CD4-positive, alpha-beta memory T cell (primary cell): ENCODE measurements at regions not wholly inside any gene's neighbourhood (a gene's known extent, or its start where the extent isn't known, plus 50 kb on each side); places are given as distances from the start of the nearest gene placed in this dataset.

ENCODE experiments used
- CTCF ChIA-PET: fragments of 350-600 bp; sonication (Branson Sonifier 250); formaldehyde crosslinking; loops from one replicate; lab custom pipeline; 2021; ENCODE audit warnings: inconsistent platforms; ENCODE audit not compliant: partially characterized antibody; lab: Charles Lee
- POLR2A ChIA-PET: fragments of 350-600 bp; sonication (Branson Sonifier 250); formaldehyde crosslinking; loops from one replicate; lab custom pipeline; 2021; ENCODE audit not compliant: partially characterized antibody; lab: Charles Lee
- DNase-seq, 5 donors: peaks; one replicate each; pipeline versions ENCODE4 v3.0.0 to v3.0.0-alpha.2; 2020 to 2022; ENCODE audit warnings: mixed read lengths in 1 of 5
- H3K27ac ChIP-seq: one replicate; pipeline ENCODE4 v1.7.0; 2013; ENCODE audit warnings: low read depth, low read length
- H3K27me3 ChIP-seq: 2 replicates; pipeline ENCODE4 v1.7.0; 2013; ENCODE audit warnings: mild to moderate bottlenecking, low read length, moderate library complexity; ENCODE audit not compliant: insufficient read depth
- H3K36me3 ChIP-seq: 2 replicates; pipeline ENCODE4 v1.7.0; 2013; ENCODE audit warnings: mild to moderate bottlenecking, low read length, moderate library complexity; ENCODE audit not compliant: insufficient read depth
- H3K4me1 ChIP-seq: 2 replicates; pipeline ENCODE4 v1.7.0; 2013; ENCODE audit warnings: mild to moderate bottlenecking, low read length, moderate library complexity; ENCODE audit not compliant: insufficient read depth
- H3K4me3 ChIP-seq, 2 donors: one replicate each; pipeline ENCODE4 v1.7.0; 2013; ENCODE audit warnings: low read length in 2 of 2, mild to moderate bottlenecking in 1 of 2
- H3K9me3 ChIP-seq, 2 donors: one replicate each; pipeline ENCODE4 v1.7.0; 2013; ENCODE audit warnings: low read length in 2 of 2, control low read depth in 1 of 2; ENCODE audit not compliant: control insufficient read depth in 1 of 2
- H3K27ac Mint-ChIP-seq, 7 donors: one replicate each; pipeline ENCODE4 v1.8.0; 2020 to 2021; ENCODE audit warnings: mixed read lengths in 7 of 7, mild to moderate bottlenecking in 6 of 7, inconsistent platforms in 3 of 7, moderate library complexity in 3 of 7
- H3K27me3 Mint-ChIP-seq, 2 donors: one replicate each; pipeline ENCODE4 v1.8.0; 2020 to 2021; ENCODE audit warnings: mixed read lengths in 2 of 2
- H3K36me3 Mint-ChIP-seq, 2 donors: one replicate each; pipeline ENCODE4 v1.8.0; 2020 to 2021; ENCODE audit warnings: mixed read lengths in 2 of 2, inconsistent platforms in 1 of 2, mild to moderate bottlenecking in 1 of 2
- H3K4me1 Mint-ChIP-seq, 4 donors: one replicate each; pipeline ENCODE4 v1.8.0; 2020 to 2021; ENCODE audit warnings: mixed read lengths in 4 of 4, mild to moderate bottlenecking in 1 of 4
- H3K4me3 Mint-ChIP-seq, 8 donors: one replicate each; pipeline ENCODE4 v1.8.0; 2020 to 2021; ENCODE audit warnings: mixed read lengths in 8 of 8, mild to moderate bottlenecking in 7 of 8, moderate library complexity in 6 of 8, inconsistent platforms in 3 of 8
- H3K9me3 Mint-ChIP-seq, 8 donors: one replicate each; pipeline ENCODE4 v1.8.0; 2020 to 2021; ENCODE audit warnings: mixed read lengths in 8 of 8, mild to moderate bottlenecking in 5 of 8, inconsistent platforms in 3 of 8, moderate library complexity in 1 of 8
- intact Hi-C: fragments of 100-400 bp; cut with micrococcal nuclease; formaldehyde crosslinking; loops from one replicate; pipeline ENCODE4 v1.15.1; 2023

DNA sequence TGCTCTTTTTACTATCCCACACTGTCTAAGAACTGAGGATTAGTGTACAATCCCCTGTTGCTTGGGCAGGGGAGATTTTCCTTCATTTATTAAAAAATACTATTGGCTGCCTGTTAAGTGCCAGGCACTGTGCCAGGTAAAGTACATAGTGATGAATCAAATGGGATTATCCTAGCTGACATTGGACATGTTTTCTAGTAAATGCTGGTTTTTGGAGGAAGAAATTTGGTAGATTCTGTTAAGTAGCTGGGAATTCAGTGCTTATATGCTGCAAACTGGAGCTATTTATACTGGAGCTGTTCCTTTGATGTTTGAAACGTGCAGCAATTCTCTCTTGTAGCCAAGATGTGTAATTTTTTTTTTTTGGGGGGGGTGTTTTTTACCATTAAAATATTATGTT lies 299.6 kb downstream of the EMP1 start:
- no peak for DNase-seq
- H3K9me3 Mint-ChIP-seq, result peaks cover 0 to 7% (median 3%) of the 10 kb centered on the region in 8 donors
- H3K36me3 Mint-ChIP-seq, result no peaks in the 10 kb centered on the region
- Histone ChIP-seq H3K9me3 (no peaks in the 10 kb centered on the region), H3K36me3 (no peaks in the 10 kb centered on the region), H3K4me3 (no peak overlapping the region), H3K27ac (no peak overlapping the region), H3K4me1 (no peaks in the 10 kb centered on the region), H3K27me3 (no peaks in the 10 kb centered on the region)
- CTCF ChIA-PET, result no interaction called here
- H3K4me3 Mint-ChIP-seq, result no peak overlapping the region
- no peak overlapping the region for H3K27ac Mint-ChIP-seq
- no peaks in the 10 kb centered on the region for H3K4me1 Mint-ChIP-seq
- intact Hi-C loops, result no loop called here
- POLR2A ChIA-PET, result no interaction called here
- peaks cover 7 to 16% of the 10 kb centered on the region in 2 donors for H3K27me3 Mint-ChIP-seq

DNA sequence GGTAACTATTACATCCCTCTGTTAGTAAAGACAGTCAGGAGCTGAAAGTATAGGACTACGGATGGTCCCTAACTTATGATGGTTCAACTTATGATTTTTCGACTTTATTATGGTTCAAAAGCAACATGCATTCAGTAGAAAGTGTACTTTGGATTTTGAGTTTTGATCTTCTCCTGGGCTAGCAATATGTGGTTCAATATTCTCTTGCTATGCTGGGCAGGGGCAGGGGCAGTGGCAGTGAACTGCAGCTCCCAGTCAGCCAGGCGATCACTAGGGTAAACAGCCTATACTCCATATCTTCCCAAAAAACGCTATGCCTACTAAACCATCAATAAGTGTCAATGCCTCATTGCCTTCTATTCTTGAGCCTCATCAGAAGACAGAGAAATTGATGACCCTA lies 292.7 kb downstream of the EMP1 start:
- Mint-ChIP-seq H3K27me3 (peaks cover 3 to 6% of the 10 kb centered on the region in 2 donors), H3K36me3 (no peaks in the 10 kb centered on the region), H3K4me3 (no peak overlapping the region), H3K4me1 (no peaks in the 10 kb centered on the region), H3K9me3 (peaks cover 0 to 7% (median 0%) of the 10 kb centered on the region in 8 donors), H3K27ac (no peak overlapping the region)
- intact Hi-C loops, result no loop called here
- Histone ChIP-seq H3K36me3 (no peaks in the 10 kb centered on the region), H3K4me1 (no peaks in the 10 kb centered on the region), H3K27me3 (no peaks in the 10 kb centered on the region), H3K9me3 (no peaks in the 10 kb centered on the region), H3K27ac (no peak overlapping the region), H3K4me3 (no peak overlapping the region)
- CTCF ChIA-PET, result no interaction called here
- no peak for DNase-seq
- POLR2A ChIA-PET, result no interaction called here

DNA sequence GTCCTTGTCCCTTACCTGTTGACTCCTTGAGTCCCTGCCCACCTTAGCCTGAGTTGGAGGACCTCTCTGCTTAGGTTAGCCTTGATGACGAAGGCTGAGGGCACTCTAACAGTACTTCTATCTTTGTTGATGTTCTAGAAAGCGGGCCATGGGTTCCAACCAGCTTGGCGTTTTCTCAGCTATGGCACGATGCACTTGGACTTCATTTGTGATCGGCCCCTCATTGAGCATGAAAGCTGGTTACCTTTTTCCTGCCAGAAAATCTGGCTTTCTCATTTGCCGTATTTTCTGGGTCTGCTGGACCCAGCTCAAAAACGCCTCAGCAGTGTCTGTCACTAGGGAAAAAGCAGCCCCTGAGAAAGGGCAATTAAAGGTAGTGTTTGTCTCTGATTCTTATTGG lies 290.8 kb downstream of the EMP1 start:
- POLR2A ChIA-PET, result no interaction called here
- no peak overlapping the region for H3K4me3 ChIP-seq
- no peak overlapping the region for H3K27ac ChIP-seq
- no peaks in the 10 kb centered on the region for H3K36me3 Mint-ChIP-seq
- no peak overlapping the region for H3K4me3 Mint-ChIP-seq
- H3K9me3 ChIP-seq, result no peaks in the 10 kb centered on the region
- no peaks in the 10 kb centered on the region for H3K4me1 Mint-ChIP-seq
- peaks cover 0 to 3% (median 0%) of the 10 kb centered on the region in 8 donors for H3K9me3 Mint-ChIP-seq
- no peaks in the 10 kb centered on the region for H3K27me3 ChIP-seq
- intact Hi-C loops, result no loop called here
- no peak for DNase-seq
- CTCF ChIA-PET, result no interaction called here
- H3K4me1 ChIP-seq, result no peaks in the 10 kb centered on the region
- H3K27me3 Mint-ChIP-seq, result peaks cover 0 to 5% of the 10 kb centered on the region in 2 donors
- H3K27ac Mint-ChIP-seq, result no peak overlapping the region
- H3K36me3 ChIP-seq, result no peaks in the 10 kb centered on the region

- no peak for DNase-seq
- peaks cover 0 to 2% (median 0%) of the 10 kb centered on the region in 8 donors for H3K9me3 Mint-ChIP-seq
- H3K27me3 Mint-ChIP-seq, result peaks cover 0 to 5% of the 10 kb centered on the region in 2 donors
- Histone ChIP-seq H3K4me1 (no peaks in the 10 kb centered on the region), H3K4me3 (no peak overlapping the region), H3K27ac (no peak overlapping the region), H3K27me3 (no peaks in the 10 kb centered on the region), H3K9me3 (no peaks in the 10 kb centered on the region), H3K36me3 (no peaks in the 10 kb centered on the region)
- ChIA-PET CTCF (no interaction called here), POLR2A (no interaction called here)
- H3K4me3 Mint-ChIP-seq, result no peak overlapping the region
- H3K27ac Mint-ChIP-seq, result no peak overlapping the region
- H3K36me3 Mint-ChIP-seq, result no peaks in the 10 kb centered on the region
- H3K4me1 Mint-ChIP-seq, result no peaks in the 10 kb centered on the region
- intact Hi-C loops, result no loop called here
These were observed 290.3 kb downstream of the EMP1 start for GRCh38 chr12:13486794-13487193.

DNA sequence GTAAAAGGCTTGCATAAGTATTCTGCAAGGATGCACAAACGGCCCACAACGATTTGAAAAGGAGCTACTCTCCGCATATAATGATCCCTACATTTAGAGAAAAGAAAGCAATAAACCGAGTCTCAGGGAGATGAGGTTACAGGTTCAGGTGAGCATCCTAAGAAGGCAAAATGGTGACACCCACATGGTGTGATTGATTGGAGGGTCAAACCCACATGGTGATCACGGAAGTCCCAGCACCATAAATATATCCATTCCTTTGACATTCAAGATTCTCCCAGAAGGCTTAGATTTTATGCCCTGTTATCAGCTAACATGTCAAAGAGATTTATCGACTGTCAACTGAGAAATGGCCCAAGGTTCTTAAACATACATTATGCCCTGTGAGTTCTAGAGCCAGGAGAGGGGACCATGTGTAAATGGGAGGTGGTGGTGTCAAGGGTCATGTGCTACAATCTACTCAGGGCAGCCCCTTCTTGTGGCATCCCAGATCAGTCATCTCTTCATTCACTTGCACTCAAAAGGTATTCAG lies 282.2 kb downstream of the EMP1 start:
- Mint-ChIP-seq H3K27ac (no peak overlapping the region), H3K27me3 (peaks cover 0 to 4% of the 10 kb centered on the region in 2 donors), H3K36me3 (no peaks in the 10 kb centered on the region), H3K9me3 (peaks cover 0 to 2% (median 0%) of the 10 kb centered on the region in 8 donors), H3K4me1 (no peaks in the 10 kb centered on the region), H3K4me3 (no peak overlapping the region)
- intact Hi-C loops, result no loop called here
- H3K4me3 ChIP-seq, result no peak overlapping the region
- H3K36me3 ChIP-seq, result no peaks in the 10 kb centered on the region
- no peaks in the 10 kb centered on the region for H3K9me3 ChIP-seq
- H3K27ac ChIP-seq, result no peak overlapping the region
- H3K27me3 ChIP-seq, result no peaks in the 10 kb centered on the region
- ChIA-PET CTCF (no interaction called here), POLR2A (no interaction called here)
- no peaks in the 10 kb centered on the region for H3K4me1 ChIP-seq
- no peak for DNase-seq

DNA sequence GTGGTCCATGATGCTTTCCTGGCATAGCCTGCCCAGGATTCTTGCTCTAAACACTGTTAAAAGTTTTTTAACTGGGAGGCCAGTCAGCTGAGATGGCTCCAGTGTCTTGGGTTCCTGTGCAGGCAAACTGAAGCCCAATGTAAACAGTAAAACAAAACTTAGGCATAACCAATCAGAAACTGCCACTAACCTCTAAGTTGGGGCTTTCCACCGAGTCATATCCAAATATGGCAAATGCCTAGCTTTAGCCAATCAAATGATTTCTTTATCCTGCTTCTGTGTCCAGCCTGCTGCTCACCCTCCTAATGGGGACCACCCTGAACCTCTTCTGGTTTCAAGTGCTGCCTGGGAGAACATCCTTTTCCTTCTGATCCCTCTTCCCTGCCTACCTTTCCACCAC lies 277.9 kb downstream of the EMP1 start:
- Mint-ChIP-seq H3K27me3 (peaks cover 0 to 9% of the 10 kb centered on the region in 2 donors), H3K9me3 (peaks cover 0 to 4% (median 0%) of the 10 kb centered on the region in 8 donors), H3K27ac (no peak overlapping the region), H3K4me1 (peaks cover 0 to 3% (median 0%) of the 10 kb centered on the region in 4 donors), H3K36me3 (no peaks in the 10 kb centered on the region), H3K4me3 (no peak overlapping the region)
- Histone ChIP-seq H3K9me3 (no peaks in the 10 kb centered on the region), H3K27me3 (no peaks in the 10 kb centered on the region), H3K4me3 (no peak overlapping the region), H3K27ac (no peak overlapping the region), H3K4me1 (no peaks in the 10 kb centered on the region), H3K36me3 (no peaks in the 10 kb centered on the region)
- no peak for DNase-seq
- CTCF ChIA-PET, result no interaction called here
- POLR2A ChIA-PET, result no interaction called here
- intact Hi-C loops, result no loop called here

DNA sequence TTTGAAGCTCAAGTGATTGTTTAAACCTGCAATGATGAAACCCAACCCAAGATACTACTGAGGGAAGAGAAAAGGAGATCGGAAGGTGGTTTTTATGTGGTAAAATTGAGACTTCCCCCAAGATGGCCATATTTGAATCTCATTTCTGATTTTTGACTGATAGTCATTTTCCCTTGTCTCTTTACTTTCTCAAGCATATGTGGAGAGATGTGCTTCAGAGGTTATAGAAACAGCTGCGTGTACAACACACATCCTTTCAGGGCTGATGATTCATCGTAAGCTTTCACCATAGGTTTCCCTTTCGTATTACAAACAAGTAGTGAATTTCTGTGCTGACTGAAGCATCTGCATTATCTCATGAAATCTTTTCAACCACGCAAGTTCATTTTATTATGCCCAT lies 276.2 kb downstream of the EMP1 start:
- ChIA-PET CTCF (interaction anchor here (1.3 kb wide), 1 partner anchor 24 kb away, joined by 3 read pairs; no protein-coding TSS in a partner anchor), POLR2A (no interaction called here)
- H3K4me1 ChIP-seq, result no peaks in the 10 kb centered on the region
- Mint-ChIP-seq H3K4me3 (no peak overlapping the region), H3K9me3 (peaks cover 0 to 4% (median 0%) of the 10 kb centered on the region in 8 donors), H3K36me3 (no peaks in the 10 kb centered on the region), H3K27ac (no peak overlapping the region), H3K4me1 (peaks cover 0 to 3% (median 0%) of the 10 kb centered on the region in 4 donors), H3K27me3 (peaks cover 0 to 9% of the 10 kb centered on the region in 2 donors)
- H3K4me3 ChIP-seq, result no peak overlapping the region
- no peaks in the 10 kb centered on the region for H3K27me3 ChIP-seq
- no peaks in the 10 kb centered on the region for H3K9me3 ChIP-seq
- intact Hi-C loops, result no loop called here
- H3K27ac ChIP-seq, result no peak overlapping the region
- no peak for DNase-seq
- H3K36me3 ChIP-seq, result no peaks in the 10 kb centered on the region
